GM23338 (cell line): ENCODE measurements at regions not wholly inside any gene's neighbourhood (a gene's known extent, or its start where the extent isn't known, plus 50 kb on each side); places are given as distances from the start of the nearest gene placed in this dataset.

Experiments
- CREB1 ChIP-seq: fragments of 250-450 bp; sonication (Bioruptor Pico); IDR thresholded peaks from 2 replicates; pipeline ENCODE4 v1.5.0; 2020; ENCODE audit warnings: low read depth, mild to moderate bottlenecking, moderate library complexity
- EZH2 ChIP-seq: fragments of 200-600 bp; sonication (generic); IDR thresholded peaks from one replicate; pipeline ENCODE4 v1.8.0; 2017; ENCODE audit warnings: antibody characterized with exemption, mild to moderate bottlenecking, low read depth; ENCODE audit not compliant: unreplicated experiment
- JUNB ChIP-seq: IDR thresholded peaks from one replicate; pipeline ENCODE4 v1.6.1; 2016; ENCODE audit warnings: antibody characterized with exemption; ENCODE audit not compliant: unreplicated experiment
- REST ChIP-seq: IDR thresholded peaks from one replicate; pipeline ENCODE4 v1.6.1; 2018; ENCODE audit warnings: antibody characterized with exemption; ENCODE audit not compliant: unreplicated experiment
- ZNF331 ChIP-seq: fragments of 250-450 bp; sonication (Bioruptor Pico); IDR thresholded peaks from 2 replicates; pipeline ENCODE4 v1.5.0; 2020; ENCODE audit warnings: low read depth, mild to moderate bottlenecking, moderate library complexity
- TF ChIP-seq, protein P1 (sequence below): fragments of 250-450 bp; sonication (Bioruptor Pico); IDR thresholded peaks from 2 replicates; pipeline ENCODE4 v1.5.0; 2020; ENCODE audit warnings: mild to moderate bottlenecking, moderate library complexity

- TF ChIP-seq, protein P1, sequence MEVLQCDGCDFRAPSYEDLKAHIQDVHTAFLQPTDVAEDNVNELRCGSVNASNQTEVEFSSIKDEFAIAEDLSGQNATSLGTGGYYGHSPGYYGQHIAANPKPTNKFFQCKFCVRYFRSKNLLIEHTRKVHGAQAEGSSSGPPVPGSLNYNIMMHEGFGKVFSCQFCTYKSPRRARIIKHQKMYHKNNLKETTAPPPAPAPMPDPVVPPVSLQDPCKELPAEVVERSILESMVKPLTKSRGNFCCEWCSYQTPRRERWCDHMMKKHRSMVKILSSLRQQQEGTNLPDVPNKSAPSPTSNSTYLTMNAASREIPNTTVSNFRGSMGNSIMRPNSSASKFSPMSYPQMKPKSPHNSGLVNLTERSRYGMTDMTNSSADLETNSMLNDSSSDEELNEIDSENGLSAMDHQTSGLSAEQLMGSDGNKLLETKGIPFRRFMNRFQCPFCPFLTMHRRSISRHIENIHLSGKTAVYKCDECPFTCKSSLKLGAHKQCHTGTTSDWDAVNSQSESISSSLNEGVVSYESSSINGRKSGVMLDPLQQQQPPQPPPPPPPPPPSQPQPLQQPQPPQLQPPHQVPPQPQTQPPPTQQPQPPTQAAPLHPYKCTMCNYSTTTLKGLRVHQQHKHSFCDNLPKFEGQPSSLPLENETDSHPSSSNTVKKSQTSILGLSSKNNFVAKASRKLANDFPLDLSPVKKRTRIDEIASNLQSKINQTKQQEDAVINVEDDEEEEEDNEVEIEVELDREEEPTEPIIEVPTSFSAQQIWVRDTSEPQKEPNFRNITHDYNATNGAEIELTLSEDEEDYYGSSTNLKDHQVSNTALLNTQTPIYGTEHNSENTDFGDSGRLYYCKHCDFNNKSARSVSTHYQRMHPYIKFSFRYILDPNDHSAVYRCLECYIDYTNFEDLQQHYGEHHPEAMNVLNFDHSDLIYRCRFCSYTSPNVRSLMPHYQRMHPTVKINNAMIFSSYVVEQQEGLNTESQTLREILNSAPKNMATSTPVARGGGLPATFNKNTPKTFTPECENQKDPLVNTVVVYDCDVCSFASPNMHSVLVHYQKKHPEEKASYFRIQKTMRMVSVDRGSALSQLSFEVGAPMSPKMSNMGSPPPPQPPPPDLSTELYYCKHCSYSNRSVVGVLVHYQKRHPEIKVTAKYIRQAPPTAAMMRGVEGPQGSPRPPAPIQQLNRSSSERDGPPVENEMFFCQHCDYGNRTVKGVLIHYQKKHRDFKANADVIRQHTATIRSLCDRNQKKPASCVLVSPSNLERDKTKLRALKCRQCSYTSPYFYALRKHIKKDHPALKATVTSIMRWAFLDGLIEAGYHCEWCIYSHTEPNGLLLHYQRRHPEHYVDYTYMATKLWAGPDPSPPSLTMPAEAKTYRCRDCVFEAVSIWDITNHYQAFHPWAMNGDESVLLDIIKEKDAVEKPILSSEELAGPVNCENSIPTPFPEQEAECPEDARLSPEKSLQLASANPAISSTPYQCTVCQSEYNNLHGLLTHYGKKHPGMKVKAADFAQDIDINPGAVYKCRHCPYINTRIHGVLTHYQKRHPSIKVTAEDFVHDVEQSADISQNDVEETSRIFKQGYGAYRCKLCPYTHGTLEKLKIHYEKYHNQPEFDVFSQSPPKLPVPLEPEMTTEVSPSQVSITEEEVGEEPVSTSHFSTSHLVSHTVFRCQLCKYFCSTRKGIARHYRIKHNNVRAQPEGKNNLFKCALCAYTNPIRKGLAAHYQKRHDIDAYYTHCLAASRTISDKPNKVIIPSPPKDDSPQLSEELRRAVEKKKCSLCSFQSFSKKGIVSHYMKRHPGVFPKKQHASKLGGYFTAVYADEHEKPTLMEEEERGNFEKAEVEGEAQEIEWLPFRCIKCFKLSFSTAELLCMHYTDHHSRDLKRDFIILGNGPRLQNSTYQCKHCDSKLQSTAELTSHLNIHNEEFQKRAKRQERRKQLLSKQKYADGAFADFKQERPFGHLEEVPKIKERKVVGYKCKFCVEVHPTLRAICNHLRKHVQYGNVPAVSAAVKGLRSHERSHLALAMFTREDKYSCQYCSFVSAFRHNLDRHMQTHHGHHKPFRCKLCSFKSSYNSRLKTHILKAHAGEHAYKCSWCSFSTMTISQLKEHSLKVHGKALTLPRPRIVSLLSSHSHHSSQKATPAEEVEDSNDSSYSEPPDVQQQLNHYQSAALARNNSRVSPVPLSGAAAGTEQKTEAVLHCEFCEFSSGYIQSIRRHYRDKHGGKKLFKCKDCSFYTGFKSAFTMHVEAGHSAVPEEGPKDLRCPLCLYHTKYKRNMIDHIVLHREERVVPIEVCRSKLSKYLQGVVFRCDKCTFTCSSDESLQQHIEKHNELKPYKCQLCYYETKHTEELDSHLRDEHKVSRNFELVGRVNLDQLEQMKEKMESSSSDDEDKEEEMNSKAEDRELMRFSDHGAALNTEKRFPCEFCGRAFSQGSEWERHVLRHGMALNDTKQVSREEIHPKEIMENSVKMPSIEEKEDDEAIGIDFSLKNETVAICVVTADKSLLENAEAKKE (CRISPR knock-in tag), result no peak
- TF ChIP-seq EZH2, result no peak
- no peak for TF ChIP-seq REST
- no peak for TF ChIP-seq CREB1 (CRISPR knock-in tag)
- TF ChIP-seq ZNF331 (CRISPR knock-in tag), result no peak
- no peak for TF ChIP-seq JUNB
Observed at GRCh38 chr1:10939654-10940450, 72.6 kb upstream of the TARDBP start (continued).
